HG02571 (cell line): ENCODE measurements at regions not wholly inside any gene's neighbourhood (a gene's known extent, or its start where the extent isn't known, plus 50 kb on each side); places are given as distances from the start of the nearest gene placed in this dataset.

Source experiments
- ATAC-seq: cut with Tn5 transposase; IDR thresholded peaks from one replicate; pipeline ENCODE4 v1.9.1; 2021; ENCODE audit warnings: mild to moderate bottlenecking, moderate library complexity; ENCODE audit not compliant: unreplicated experiment

GRCh38 chr18:72194072-72194471, 350.1 kb downstream of the CBLN2 start:
- ATAC-seq: no peak

- no peak for ATAC-seq
These were observed 356.2 kb downstream of the CBLN2 start for GRCh38 chr18:72187956-72188355.

GRCh38 chr18:72181241-72181764, 362.8 kb downstream of the CBLN2 start:
- peak; percentile 89 for ATAC-seq

- no peak for ATAC-seq
These were observed 363.5 kb downstream of the CBLN2 start for GRCh38 chr18:72180689-72181088.

GRCh38 chr18:72174972-72175649, 369.0 kb downstream of the CBLN2 start:
- ATAC-seq: no peak

GRCh38 chr18:72171596-72171995, 372.5 kb downstream of the CBLN2 start:
- ATAC-seq: no peak

- no peak for ATAC-seq
These were observed 382.5 kb downstream of the CBLN2 start for GRCh38 chr18:72161691-72162090.

GRCh38 chr18:72160510-72161445, 383.4 kb downstream of the CBLN2 start:
- peak; percentile 89 for ATAC-seq

GRCh38 chr18:72155327-72155726, 388.8 kb downstream of the CBLN2 start:
- ATAC-seq: no peak

GRCh38 chr18:72154926-72155325, 389.2 kb downstream of the CBLN2 start:
- ATAC-seq: no peak

- ATAC-seq: no peak
These were observed 391.2 kb downstream of the CBLN2 start for GRCh38 chr18:72152935-72153334.

- no peak for ATAC-seq
These were observed 396.3 kb downstream of the CBLN2 start for GRCh38 chr18:72147830-72148229.

GRCh38 chr18:72140007-72140406, 404.1 kb downstream of the CBLN2 start:
- no peak for ATAC-seq

- no peak for ATAC-seq
These were observed 415.5 kb downstream of the CBLN2 start for GRCh38 chr18:72128649-72129048.

GRCh38 chr18:72122103-72122502, 422.0 kb downstream of the CBLN2 start:
- no peak for ATAC-seq

GRCh38 chr18:72119082-72119481, 425.1 kb downstream of the CBLN2 start:
- no peak for ATAC-seq

- ATAC-seq: no peak
These were observed 429.1 kb downstream of the CBLN2 start for GRCh38 chr18:72114801-72115594.

GRCh38 chr18:72107647-72108383, 436.3 kb downstream of the CBLN2 start:
- ATAC-seq: no peak

GRCh38 chr18:72104851-72105250, 439.3 kb downstream of the CBLN2 start:
- no peak for ATAC-seq

- ATAC-seq: no peak
These were observed 441.7 kb downstream of the CBLN2 start for GRCh38 chr18:72102412-72102811.
